ENCODE measurements at regions not wholly inside any gene's neighbourhood (a gene's known extent, or its start where the extent isn't known, plus 50 kb on each side); places are given as distances from the start of the nearest gene placed in this dataset.

DNA sequence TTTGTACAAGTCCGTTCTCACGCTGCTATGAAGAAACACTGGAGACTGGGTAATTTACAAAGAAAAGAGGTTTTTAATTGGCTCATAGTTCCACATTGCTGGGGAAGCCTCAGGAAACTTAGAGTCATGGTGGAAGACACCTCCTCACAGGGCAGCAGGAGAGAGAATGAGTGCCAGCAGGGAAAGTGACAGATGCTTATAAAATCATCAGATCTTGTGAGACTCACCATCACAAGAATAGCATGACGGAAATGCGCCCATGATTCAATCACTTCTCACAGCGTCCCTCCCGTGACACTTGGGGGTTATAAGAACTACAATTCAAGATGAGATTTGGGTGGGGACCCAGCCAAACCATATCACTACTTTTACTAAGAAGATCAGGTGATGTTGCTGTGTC, 285.8 kb downstream of the TMX3 start:
- TF ChIP-seq YY1 (IDR thresholded peaks at IDR 0.05; ENCODE audit: low read depth) (no peak), EGR1 (IDR thresholded peaks at IDR 0.05) (no peak), TEAD4 (IDR thresholded peaks at IDR 0.05) (no peak), RAD21 (IDR thresholded peaks at IDR 0.05; ENCODE audit: low read depth) (no peak), CEBPB (IDR thresholded peaks at IDR 0.05) (no peak), TCF12 (IDR thresholded peaks at IDR 0.05; ENCODE audit: low read depth) (no peak), FOXM1 (IDR thresholded peaks at IDR 0.05; ENCODE audit: borderline replicate concordance, low read depth) (no peak), NFIC (IDR thresholded peaks at IDR 0.05) (no peak), EP300 (IDR thresholded peaks at IDR 0.05; ENCODE audit: borderline replicate concordance) (no peak), CREB1 (IDR thresholded peaks at IDR 0.05; ENCODE audit: low read depth) (no peak), ZBTB7A (IDR thresholded peaks at IDR 0.05; ENCODE audit: low read depth) (no peak), TAF1 (IDR thresholded peaks at IDR 0.05; ENCODE audit: low read depth) (no peak)
- TF ChIP-seq, protein P1, sequence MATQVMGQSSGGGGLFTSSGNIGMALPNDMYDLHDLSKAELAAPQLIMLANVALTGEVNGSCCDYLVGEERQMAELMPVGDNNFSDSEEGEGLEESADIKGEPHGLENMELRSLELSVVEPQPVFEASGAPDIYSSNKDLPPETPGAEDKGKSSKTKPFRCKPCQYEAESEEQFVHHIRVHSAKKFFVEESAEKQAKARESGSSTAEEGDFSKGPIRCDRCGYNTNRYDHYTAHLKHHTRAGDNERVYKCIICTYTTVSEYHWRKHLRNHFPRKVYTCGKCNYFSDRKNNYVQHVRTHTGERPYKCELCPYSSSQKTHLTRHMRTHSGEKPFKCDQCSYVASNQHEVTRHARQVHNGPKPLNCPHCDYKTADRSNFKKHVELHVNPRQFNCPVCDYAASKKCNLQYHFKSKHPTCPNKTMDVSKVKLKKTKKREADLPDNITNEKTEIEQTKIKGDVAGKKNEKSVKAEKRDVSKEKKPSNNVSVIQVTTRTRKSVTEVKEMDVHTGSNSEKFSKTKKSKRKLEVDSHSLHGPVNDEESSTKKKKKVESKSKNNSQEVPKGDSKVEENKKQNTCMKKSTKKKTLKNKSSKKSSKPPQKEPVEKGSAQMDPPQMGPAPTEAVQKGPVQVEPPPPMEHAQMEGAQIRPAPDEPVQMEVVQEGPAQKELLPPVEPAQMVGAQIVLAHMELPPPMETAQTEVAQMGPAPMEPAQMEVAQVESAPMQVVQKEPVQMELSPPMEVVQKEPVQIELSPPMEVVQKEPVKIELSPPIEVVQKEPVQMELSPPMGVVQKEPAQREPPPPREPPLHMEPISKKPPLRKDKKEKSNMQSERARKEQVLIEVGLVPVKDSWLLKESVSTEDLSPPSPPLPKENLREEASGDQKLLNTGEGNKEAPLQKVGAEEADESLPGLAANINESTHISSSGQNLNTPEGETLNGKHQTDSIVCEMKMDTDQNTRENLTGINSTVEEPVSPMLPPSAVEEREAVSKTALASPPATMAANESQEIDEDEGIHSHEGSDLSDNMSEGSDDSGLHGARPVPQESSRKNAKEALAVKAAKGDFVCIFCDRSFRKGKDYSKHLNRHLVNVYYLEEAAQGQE (IDR thresholded peaks at IDR 0.05; ENCODE audit: low read depth), result no peak
- TF ChIP-seq, protein P2, sequence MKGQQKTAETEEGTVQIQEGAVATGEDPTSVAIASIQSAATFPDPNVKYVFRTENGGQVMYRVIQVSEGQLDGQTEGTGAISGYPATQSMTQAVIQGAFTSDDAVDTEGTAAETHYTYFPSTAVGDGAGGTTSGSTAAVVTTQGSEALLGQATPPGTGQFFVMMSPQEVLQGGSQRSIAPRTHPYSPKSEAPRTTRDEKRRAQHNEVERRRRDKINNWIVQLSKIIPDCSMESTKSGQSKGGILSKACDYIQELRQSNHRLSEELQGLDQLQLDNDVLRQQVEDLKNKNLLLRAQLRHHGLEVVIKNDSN (IDR thresholded peaks at IDR 0.05), result no peak
- TF ChIP-seq, protein P3, sequence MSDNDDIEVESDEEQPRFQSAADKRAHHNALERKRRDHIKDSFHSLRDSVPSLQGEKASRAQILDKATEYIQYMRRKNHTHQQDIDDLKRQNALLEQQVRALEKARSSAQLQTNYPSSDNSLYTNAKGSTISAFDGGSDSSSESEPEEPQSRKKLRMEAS (IDR thresholded peaks at IDR 0.05), result no peak

DNA sequence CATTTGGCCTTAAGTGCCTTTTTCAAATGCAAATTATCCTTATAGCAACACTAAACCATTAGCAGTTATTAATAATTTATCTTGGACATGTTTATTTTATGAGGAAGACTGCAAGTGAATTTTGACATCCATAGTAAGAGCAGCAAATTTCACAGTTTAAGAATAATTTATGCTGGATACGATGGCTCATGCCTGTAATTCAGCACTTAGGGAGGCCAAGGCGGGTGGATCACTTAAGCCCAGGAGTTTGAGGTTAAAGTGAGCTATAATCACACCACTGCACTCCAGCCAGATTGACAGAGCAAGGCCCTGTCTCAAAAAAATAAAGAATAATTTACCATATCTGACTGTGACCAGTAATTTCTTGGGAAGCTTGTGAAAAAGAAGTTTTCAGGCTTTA, 286.2 kb downstream of the TMX3 start:
- no peak for TF ChIP-seq NFIC (IDR thresholded peaks at IDR 0.05)
- no peak for TF ChIP-seq TCF12 (IDR thresholded peaks at IDR 0.05; ENCODE audit: low read depth)
- TF ChIP-seq EGR1 (IDR thresholded peaks at IDR 0.05), result no peak
- no peak for TF ChIP-seq CREB1 (IDR thresholded peaks at IDR 0.05; ENCODE audit: low read depth)
- TF ChIP-seq FOXM1 (IDR thresholded peaks at IDR 0.05; ENCODE audit: borderline replicate concordance, low read depth), result no peak
- TF ChIP-seq, protein P2 (IDR thresholded peaks at IDR 0.05), result no peak
- no peak for TF ChIP-seq TEAD4 (IDR thresholded peaks at IDR 0.05)
- TF ChIP-seq, protein P3 (IDR thresholded peaks at IDR 0.05), result no peak
- no peak for TF ChIP-seq YY1 (IDR thresholded peaks at IDR 0.05; ENCODE audit: low read depth)
- TF ChIP-seq CEBPB (IDR thresholded peaks at IDR 0.05), result no peak
- TF ChIP-seq ZBTB7A (IDR thresholded peaks at IDR 0.05; ENCODE audit: low read depth), result no peak
- TF ChIP-seq, protein P1 (IDR thresholded peaks at IDR 0.05; ENCODE audit: low read depth), result no peak
- no peak for TF ChIP-seq TAF1 (IDR thresholded peaks at IDR 0.05; ENCODE audit: low read depth)
- TF ChIP-seq EP300 (IDR thresholded peaks at IDR 0.05; ENCODE audit: borderline replicate concordance), result no peak
- TF ChIP-seq RAD21 (IDR thresholded peaks at IDR 0.05; ENCODE audit: low read depth), result no peak

DNA sequence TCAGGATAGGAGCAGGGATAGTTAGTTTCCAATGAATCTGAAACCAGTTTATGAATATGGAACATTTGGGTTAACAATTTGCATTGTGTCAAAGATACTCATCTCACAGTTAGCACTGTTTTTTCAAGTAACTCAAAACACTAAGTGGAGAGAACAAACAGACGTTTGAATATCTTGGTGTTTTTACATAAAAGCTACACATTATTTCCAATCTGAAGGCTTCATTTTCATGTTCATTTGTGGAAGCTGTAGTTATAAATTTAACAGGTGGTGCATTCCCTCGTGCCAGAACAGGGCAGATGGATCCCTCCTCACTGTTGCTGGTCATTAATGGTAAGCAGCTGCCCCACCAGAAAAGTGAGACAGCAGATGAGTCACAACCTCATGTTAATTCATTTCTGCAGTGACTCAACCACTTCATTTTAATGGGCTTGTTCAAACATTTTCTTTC, 286.9 kb downstream of the TMX3 start:
- no peak for TF ChIP-seq ZBTB7A (IDR thresholded peaks at IDR 0.05; ENCODE audit: low read depth)
- TF ChIP-seq TCF12 (IDR thresholded peaks at IDR 0.05; ENCODE audit: low read depth), result no peak
- TF ChIP-seq EGR1 (IDR thresholded peaks at IDR 0.05), result no peak
- TF ChIP-seq FOXM1 (IDR thresholded peaks at IDR 0.05; ENCODE audit: borderline replicate concordance, low read depth), result no peak
- no peak for TF ChIP-seq NFIC (IDR thresholded peaks at IDR 0.05)
- TF ChIP-seq, protein P2 (IDR thresholded peaks at IDR 0.05), result no peak
- no peak for TF ChIP-seq EP300 (IDR thresholded peaks at IDR 0.05; ENCODE audit: borderline replicate concordance)
- TF ChIP-seq YY1 (IDR thresholded peaks at IDR 0.05; ENCODE audit: low read depth), result no peak
- TF ChIP-seq, protein P1 (IDR thresholded peaks at IDR 0.05; ENCODE audit: low read depth), result no peak
- TF ChIP-seq RAD21 (IDR thresholded peaks at IDR 0.05; ENCODE audit: low read depth), result no peak
- TF ChIP-seq, protein P3 (IDR thresholded peaks at IDR 0.05), result no peak
- TF ChIP-seq TAF1 (IDR thresholded peaks at IDR 0.05; ENCODE audit: low read depth), result no peak
- no peak for TF ChIP-seq TEAD4 (IDR thresholded peaks at IDR 0.05)
- no peak for TF ChIP-seq CEBPB (IDR thresholded peaks at IDR 0.05)
- no peak for TF ChIP-seq CREB1 (IDR thresholded peaks at IDR 0.05; ENCODE audit: low read depth)

Measured in Ishikawa (cell line).